Colonic mucosa (tissue), 4 donors: ENCODE measurements at regions not wholly inside any gene's neighbourhood (a gene's known extent, or its start where the extent isn't known, plus 50 kb on each side); places are given as distances from the start of the nearest gene placed in this dataset.
A peak's percentile ranks its signal among the peaks of the same experiment; 100 is the strongest.
"Not testable (repeated sequence)": the region's sequence is repeated elsewhere in the genome, so short reads cannot be mapped to it uniquely, and the experiment has no call there.

ENCODE experiments used
- DNase-seq: peaks from one replicate; pipeline ENCODE4 v3.0.0-alpha.2; 2020
- H3K27ac ChIP-seq: fragments of 200-600 bp; one replicate; pipeline ENCODE4 v1.8.0; 2021
- H3K27me3 ChIP-seq: fragments of 200-600 bp; one replicate; pipeline ENCODE4 v1.8.0; 2021
- H3K36me3 ChIP-seq: fragments of 200-600 bp; one replicate; pipeline ENCODE4 v1.8.0; 2021
- H3K4me1 ChIP-seq: fragments of 200-600 bp; one replicate; pipeline ENCODE4 v1.8.0; 2021; ENCODE audit warnings: mild to moderate bottlenecking
- H3K4me3 ChIP-seq: fragments of 200-600 bp; one replicate; pipeline ENCODE4 v1.8.0; 2021
- H3K9ac ChIP-seq, 2 donors: one replicate each; pipeline ENCODE4 v1.7.0; 2013; ENCODE audit warnings: control low read depth in 2 of 2, low read depth in 2 of 2, low read length in 2 of 2
- H3K9me3 ChIP-seq: fragments of 200-600 bp; one replicate; pipeline ENCODE4 v1.8.0; 2021
- intact Hi-C: fragments of 100-400 bp; cut with DNase I; formaldehyde crosslinking; loops from one replicate; pipeline ENCODE4 v1.14.1; 2022
- TF ChIP-seq, protein P1 (sequence below): fragments of 200-600 bp; IDR thresholded peaks from one replicate; pipeline ENCODE4 v1.8.0; 2022; ENCODE audit warnings: antibody characterized with exemption, mild to moderate bottlenecking
- donor health status: healthy.
- donor health status: DM: no; HTN: no; CAD: no.
- donor health status: DM: no; HTN: no; CAD: no.

DNA sequence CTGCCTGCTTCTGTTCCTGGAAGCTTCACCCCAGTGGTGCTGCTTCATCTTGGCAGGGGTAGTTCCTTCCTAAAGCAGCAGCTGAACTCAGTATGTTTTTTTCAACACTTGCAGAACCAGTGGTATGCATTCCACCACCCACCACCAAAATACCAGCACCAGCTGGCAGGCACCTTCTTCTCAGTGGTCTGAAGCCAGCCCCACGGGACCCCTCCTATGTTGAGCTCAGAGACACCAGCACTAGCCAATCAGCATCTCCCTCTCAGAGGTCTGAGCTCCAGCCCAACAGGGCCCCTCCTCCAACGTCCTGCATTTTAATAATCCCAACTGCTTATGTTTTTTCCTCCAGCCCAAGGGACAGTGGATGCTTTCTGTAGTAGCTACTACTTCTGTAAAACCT lies 299.6 kb upstream of the CCL2 start:
- no peaks in the 10 kb centered on the region for H3K36me3 ChIP-seq
- intact Hi-C loops: no loop called here
- no peaks in the 10 kb centered on the region for H3K27me3 ChIP-seq
- H3K9ac ChIP-seq: no peak overlapping the region
- DNase-seq: no peak
- no peak overlapping the region for H3K27ac ChIP-seq
- no peak overlapping the region for H3K4me3 ChIP-seq
- TF ChIP-seq, protein P1, sequence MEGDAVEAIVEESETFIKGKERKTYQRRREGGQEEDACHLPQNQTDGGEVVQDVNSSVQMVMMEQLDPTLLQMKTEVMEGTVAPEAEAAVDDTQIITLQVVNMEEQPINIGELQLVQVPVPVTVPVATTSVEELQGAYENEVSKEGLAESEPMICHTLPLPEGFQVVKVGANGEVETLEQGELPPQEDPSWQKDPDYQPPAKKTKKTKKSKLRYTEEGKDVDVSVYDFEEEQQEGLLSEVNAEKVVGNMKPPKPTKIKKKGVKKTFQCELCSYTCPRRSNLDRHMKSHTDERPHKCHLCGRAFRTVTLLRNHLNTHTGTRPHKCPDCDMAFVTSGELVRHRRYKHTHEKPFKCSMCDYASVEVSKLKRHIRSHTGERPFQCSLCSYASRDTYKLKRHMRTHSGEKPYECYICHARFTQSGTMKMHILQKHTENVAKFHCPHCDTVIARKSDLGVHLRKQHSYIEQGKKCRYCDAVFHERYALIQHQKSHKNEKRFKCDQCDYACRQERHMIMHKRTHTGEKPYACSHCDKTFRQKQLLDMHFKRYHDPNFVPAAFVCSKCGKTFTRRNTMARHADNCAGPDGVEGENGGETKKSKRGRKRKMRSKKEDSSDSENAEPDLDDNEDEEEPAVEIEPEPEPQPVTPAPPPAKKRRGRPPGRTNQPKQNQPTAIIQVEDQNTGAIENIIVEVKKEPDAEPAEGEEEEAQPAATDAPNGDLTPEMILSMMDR: no peak
- no peaks in the 10 kb centered on the region for H3K9me3 ChIP-seq
- H3K4me1 ChIP-seq: no peaks in the 10 kb centered on the region

GRCh38 chr17:33959098-33959497 lies 296.0 kb upstream of the CCL2 start:
- H3K27me3 ChIP-seq, H3K4me3 ChIP-seq, H3K36me3 ChIP-seq, H3K4me1 ChIP-seq, H3K9me3 ChIP-seq, intact Hi-C loops, H3K27ac ChIP-seq, H3K9ac ChIP-seq, DNase-seq: not testable (repeated sequence)

DNA sequence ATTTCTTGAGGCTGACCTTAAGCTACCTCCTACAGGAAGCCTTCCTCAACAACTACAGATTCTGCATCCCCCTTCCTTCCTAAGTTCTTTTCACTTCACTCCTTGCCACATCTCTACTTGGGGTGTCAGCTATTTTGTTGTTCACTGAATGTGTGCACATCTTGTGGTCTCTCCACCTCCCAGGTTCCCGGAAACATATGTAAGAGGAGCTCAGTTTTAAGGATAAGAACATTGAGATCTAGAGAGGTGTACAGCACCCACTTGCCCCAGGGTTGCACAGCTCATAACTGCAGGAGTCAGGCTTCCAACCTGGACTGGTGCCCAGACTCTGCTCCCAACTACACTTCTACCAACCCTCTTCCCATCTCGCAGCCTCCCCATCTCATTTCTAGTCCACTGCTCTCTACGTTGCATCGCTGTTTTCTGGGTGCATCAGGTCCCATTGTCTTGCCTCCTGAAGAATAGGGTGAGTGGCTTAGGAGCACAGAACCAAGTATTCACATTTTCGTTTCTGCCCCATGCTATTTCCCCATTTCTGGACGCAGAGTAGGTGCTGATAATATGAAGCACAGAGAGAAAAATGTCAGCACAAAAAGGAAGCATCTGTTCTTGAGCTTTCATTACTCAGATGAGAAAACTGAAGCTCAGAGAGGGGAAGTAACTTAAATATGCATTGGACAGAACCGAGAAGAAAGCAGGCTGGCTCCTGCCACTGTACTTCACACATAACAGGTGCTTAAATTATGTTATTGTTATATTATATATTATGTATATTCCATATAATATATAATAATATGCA lies 292.0 kb upstream of the CCL2 start:
- no peaks in the 10 kb centered on the region for H3K9me3 ChIP-seq
- DNase-seq: no peak
- H3K4me1 ChIP-seq: no peaks in the 10 kb centered on the region
- intact Hi-C loops: no loop called here
- no peak overlapping the region for H3K9ac ChIP-seq
- H3K27ac ChIP-seq: no peak overlapping the region
- H3K4me3 ChIP-seq: no peak overlapping the region
- H3K27me3 ChIP-seq: no peaks in the 10 kb centered on the region
- TF ChIP-seq, protein P1: no peak
- H3K36me3 ChIP-seq: no peaks in the 10 kb centered on the region

GRCh38 chr17:33964344-33964979 lies 290.6 kb upstream of the CCL2 start:
- intact Hi-C loops: no loop called here
- peak; percentile 27 for DNase-seq
- Histone ChIP-seq H3K27me3 (no peaks in the 10 kb centered on the region), H3K4me1 (no peaks in the 10 kb centered on the region), H3K27ac (no peak overlapping the region), H3K9me3 (no peaks in the 10 kb centered on the region), H3K36me3 (no peaks in the 10 kb centered on the region), H3K9ac (no peak overlapping the region), H3K4me3 (no peak overlapping the region)
- TF ChIP-seq, protein P1: no peak

GRCh38 chr17:33966410-33967059 lies 288.6 kb upstream of the CCL2 start:
- H3K27ac ChIP-seq: no peak overlapping the region
- no peaks in the 10 kb centered on the region for H3K27me3 ChIP-seq
- H3K9ac ChIP-seq: no peak overlapping the region
- no peaks in the 10 kb centered on the region for H3K9me3 ChIP-seq
- intact Hi-C loops: no loop called here
- no peaks in the 10 kb centered on the region for H3K36me3 ChIP-seq
- H3K4me1 ChIP-seq: no peaks in the 10 kb centered on the region
- no peak for DNase-seq
- no peak overlapping the region for H3K4me3 ChIP-seq
- TF ChIP-seq, protein P1: no peak
